Tibial nerve (tissue), 4 donors: ENCODE measurements at regions not wholly inside any gene's neighbourhood (a gene's known extent, or its start where the extent isn't known, plus 50 kb on each side); places are given as distances from the start of the nearest gene placed in this dataset.

Source experiments
- EP300 ChIP-seq, 2 donors: sonication (generic); formaldehyde crosslinking; IDR thresholded peaks; one replicate each; pipeline ENCODE4 v1.6.1; 2017; ENCODE audit warnings: antibody characterized with exemption in 2 of 2, mild to moderate bottlenecking in 1 of 2
- POLR2A ChIP-seq, 2 donors: fragments of 450-650 bp; IDR thresholded peaks; one replicate each; pipeline ENCODE4 v1.6.1; 2017; ENCODE audit warnings: antibody characterized with exemption in 2 of 2, mild to moderate bottlenecking in 2 of 2, moderate library complexity in 2 of 2
- TF ChIP-seq, protein P1 (sequence below), 5 experiments: fragments of 200-600 bp in 3 of 5; fragments of 450-650 bp in 2 of 5; sonication (generic) in 3 of 5; IDR thresholded peaks; one replicate each; pipeline ENCODE4 v1.5.1; 2016 to 2019; ENCODE audit warnings: antibody characterized with exemption in 5 of 5, mild to moderate bottlenecking in 3 of 5, moderate library complexity in 2 of 5

GRCh38 chr6:16898640-16899396 is 137.6 kb upstream of the ATXN1 start:
- TF ChIP-seq, protein P1, sequence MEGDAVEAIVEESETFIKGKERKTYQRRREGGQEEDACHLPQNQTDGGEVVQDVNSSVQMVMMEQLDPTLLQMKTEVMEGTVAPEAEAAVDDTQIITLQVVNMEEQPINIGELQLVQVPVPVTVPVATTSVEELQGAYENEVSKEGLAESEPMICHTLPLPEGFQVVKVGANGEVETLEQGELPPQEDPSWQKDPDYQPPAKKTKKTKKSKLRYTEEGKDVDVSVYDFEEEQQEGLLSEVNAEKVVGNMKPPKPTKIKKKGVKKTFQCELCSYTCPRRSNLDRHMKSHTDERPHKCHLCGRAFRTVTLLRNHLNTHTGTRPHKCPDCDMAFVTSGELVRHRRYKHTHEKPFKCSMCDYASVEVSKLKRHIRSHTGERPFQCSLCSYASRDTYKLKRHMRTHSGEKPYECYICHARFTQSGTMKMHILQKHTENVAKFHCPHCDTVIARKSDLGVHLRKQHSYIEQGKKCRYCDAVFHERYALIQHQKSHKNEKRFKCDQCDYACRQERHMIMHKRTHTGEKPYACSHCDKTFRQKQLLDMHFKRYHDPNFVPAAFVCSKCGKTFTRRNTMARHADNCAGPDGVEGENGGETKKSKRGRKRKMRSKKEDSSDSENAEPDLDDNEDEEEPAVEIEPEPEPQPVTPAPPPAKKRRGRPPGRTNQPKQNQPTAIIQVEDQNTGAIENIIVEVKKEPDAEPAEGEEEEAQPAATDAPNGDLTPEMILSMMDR (IDR thresholded peaks at IDR 0.05), result no peak
- TF ChIP-seq POLR2A (IDR thresholded peaks at IDR 0.05) (no peak), EP300 (IDR thresholded peaks at IDR 0.05) (no peak)
